GM18909 (cell line): ENCODE measurements at regions not wholly inside any gene's neighbourhood (a gene's known extent, or its start where the extent isn't known, plus 50 kb on each side); places are given as distances from the start of the nearest gene placed in this dataset.

Source experiments
- ATAC-seq: cut with Tn5 transposase; IDR thresholded peaks from one replicate; pipeline ENCODE4 v1.9.1; 2021; ENCODE audit warnings: mild to moderate bottlenecking; ENCODE audit not compliant: unreplicated experiment, poor library complexity

DNA sequence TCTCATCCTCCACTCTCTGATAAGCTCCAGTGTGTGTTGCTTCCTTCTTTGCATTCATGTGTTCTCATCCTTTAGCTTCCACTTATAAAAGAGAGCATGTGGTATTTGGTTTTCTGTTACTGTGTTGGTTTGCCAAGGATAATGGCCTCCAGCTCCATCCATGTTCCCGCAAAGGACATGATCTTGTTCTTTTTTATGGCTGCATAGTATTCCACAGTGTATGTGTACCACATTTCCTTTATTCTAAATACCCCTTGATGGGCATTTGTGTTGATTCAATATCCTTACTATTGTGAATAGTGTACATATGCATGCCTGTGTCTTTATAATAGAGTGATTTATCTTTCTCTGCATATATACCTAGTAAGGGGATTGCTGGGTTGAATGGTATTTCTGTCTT is 155.1 kb downstream of the DCK start:
- no peak for ATAC-seq

DNA sequence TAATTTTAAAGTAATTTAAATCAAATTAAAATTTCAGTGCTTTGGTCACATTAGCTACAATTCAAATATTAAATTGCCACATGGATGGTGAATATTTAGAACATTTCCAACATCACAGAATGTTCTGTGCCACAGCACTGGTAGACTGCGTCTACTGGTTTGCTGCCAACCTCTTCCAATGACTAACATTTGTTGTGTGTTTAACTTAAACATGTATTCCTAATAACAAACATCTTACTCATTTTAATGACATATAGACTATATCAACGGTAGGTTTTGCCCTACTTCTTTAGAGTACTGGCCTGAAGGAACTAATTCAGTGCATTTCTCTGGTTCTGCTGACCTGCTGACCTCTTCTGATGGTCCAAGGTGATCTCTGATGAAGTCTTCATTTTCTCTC is 157.6 kb downstream of the DCK start:
- no peak for ATAC-seq

GRCh38 chr4:71156616-71157015 is 163.2 kb downstream of the DCK start:
- ATAC-seq, result no peak

DNA sequence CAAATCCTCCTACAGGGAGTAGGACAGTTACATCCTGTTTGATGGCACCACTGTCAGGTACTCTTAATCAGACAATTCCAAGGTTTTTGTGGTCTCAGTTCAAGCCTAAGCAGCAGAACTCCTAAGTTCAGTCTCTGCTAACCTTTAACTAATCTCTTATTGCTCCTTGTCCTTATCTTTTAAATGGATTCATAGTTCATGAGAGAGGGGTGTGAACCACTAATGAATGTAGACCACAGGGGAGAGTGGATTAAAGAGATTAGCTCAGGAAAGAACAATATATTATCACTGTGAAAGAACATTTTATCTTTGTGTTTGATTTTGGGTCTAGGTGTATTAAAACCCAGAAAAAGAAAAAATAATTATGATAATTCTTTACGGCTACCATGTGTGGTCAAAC is 168.9 kb downstream of the DCK start:
- no peak for ATAC-seq

DNA sequence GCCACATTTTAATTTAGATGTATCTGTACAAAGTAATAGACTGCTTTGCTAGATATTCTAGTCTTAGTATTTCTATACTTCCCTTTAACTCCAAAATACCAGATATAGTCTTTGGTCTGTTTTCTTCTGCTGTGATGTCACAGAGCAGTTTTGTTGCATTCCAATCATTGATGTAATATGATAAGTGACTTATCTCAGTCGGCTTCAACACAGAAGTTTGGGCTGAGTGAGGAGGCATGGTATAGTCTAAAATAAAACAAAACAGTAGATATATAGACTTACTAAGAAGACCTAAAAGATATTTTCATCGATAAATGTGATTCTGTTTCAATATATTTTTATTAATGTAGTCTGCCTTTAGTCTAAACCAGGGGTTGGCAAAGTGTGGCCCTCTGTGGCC is 169.9 kb downstream of the DCK start:
- no peak for ATAC-seq

DNA sequence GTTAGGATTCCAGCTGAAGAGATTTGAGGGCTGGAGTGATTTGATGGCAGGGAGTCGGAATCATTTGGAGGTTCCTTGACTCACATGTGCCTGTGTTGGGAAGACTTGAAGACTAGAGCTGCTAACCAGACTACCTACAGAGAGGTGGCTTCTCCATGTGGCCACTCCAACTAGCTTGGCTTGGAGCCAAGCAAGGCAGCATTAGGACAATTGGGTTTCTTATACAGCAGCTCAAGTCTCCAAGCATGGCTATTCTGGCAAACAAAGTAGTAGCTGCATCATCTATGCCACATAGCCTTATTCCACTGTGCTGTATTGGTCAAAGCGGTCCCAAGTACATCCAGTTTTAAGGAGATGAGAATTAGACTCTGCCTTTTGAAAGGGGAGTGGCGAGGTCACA is 171.7 kb upstream of the SLC4A4 start:
- ATAC-seq, result no peak

GRCh38 chr4:71171592-71171991 is 167.2 kb upstream of the SLC4A4 start:
- ATAC-seq, result no peak

DNA sequence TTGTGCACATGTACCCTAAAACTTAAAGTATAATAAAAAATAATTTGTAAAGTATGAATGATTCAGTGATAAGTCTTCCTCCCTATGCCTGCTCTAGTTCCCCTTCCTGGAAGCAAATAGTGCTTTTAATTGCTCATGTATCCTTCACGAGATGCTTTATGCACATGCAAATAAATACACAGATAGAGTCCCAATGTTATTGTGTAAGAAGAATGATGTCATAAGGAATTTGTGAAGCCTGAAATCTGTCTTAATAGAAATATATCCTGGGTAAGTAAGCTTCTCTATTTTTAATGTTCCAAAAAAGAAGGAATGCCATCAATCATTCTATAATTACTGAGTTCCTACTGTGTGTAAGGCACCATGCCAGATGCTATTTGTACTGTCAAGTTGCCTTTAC is 157.5 kb upstream of the SLC4A4 start:
- no peak for ATAC-seq

GRCh38 chr4:71184195-71184781 is 154.5 kb upstream of the SLC4A4 start:
- ATAC-seq, result peak; percentile 64

- ATAC-seq, result no peak
Measured at GRCh38 chr4:71185037-71185436, 153.8 kb upstream of the SLC4A4 start.

DNA sequence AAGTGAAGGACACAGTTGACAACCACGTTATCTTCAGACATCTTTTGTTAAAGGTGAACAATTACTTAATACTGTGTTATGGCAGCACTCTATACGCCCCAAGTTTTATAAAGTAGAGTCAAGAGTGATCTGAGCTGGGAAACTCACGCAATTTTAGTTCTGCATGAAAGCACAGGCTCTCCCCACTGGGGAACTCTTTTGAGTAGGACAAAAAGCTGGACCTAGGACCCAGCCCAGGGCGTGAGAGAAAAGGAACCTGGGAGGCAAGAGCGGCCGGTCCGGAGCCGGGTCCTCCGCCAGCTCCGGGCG is 152.6 kb upstream of the SLC4A4 start:
- ATAC-seq, result no peak

- ATAC-seq, result peak; percentile 39
Measured at GRCh38 chr4:71186566-71187403, 152.0 kb upstream of the SLC4A4 start.

DNA sequence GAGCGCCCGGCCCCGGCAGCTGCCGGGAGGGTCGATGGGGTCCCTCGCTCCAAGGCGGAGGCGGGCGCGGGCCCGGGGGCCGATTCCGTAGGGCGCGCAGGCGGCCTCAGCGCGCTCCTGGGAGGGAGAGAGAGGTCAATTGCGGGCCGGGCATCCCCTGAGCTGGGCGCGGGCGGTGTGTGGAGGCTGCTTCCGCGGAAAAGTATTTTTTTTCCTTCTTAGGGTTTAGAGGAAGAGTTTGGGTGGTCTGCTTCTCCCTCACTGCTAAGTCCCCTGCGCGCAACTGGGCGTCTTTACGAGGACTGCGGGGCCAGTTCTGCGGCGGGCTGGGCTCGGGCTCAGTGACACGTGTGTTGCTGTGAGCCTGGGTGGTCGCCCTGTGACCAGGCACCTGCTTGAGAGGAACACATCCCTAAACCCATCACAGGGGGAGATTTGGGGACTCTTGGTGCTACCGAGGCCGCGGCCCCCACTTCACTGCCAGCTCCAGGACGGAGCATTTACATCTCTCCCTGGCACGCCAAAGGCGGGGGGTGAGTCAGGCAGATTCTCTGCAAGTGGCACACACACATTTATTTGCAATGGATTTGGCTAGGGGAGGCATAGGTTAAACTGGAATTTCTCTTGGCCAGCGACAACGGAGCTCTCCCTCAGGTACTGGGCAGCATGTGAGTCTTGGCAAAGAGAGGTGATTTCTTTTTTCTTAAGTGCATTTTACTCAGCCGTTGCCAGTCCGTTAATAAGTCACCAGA is 151.2 kb upstream of the SLC4A4 start:
- peak; percentile 35 for ATAC-seq

- no peak for ATAC-seq
Measured at GRCh38 chr4:71188156-71188640, 150.6 kb upstream of the SLC4A4 start.

DNA sequence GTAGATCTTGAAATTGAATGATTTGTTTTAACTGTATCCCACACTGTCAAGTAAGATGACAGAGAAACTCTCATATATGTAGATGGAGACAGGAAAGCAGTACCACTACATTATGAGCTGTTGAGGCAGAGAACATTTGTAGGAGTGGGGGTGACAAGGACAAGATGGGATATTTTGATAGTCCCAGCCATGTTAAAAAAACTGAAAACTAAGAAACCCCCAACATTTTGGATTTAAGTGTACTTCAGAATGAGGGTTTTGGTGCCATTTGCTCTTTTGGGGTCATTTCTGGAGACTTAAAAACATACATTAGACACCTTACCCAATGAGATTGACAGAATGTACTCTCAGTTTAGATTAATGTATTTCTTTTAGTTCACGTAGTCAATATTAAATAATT is 149.9 kb upstream of the SLC4A4 start:
- no peak for ATAC-seq

DNA sequence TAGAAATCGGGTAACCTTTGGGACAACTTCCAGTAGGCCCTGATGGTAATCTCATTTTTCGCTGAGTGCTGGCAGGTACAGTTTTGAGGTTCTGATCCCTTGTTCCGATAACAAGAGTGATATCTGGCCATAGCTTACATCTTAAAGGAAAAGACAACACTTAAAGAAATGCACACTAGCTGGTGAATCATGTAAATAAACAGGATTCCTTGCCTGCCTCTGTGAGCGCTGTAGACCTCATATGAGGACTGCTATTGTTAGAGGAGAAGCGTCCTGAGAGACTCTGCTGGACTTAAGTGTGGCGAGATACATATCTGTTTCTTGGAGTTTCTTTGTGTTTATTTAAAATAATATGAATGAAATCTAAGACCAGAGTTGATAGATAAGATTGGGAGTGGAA is 149.3 kb upstream of the SLC4A4 start:
- no peak for ATAC-seq

DNA sequence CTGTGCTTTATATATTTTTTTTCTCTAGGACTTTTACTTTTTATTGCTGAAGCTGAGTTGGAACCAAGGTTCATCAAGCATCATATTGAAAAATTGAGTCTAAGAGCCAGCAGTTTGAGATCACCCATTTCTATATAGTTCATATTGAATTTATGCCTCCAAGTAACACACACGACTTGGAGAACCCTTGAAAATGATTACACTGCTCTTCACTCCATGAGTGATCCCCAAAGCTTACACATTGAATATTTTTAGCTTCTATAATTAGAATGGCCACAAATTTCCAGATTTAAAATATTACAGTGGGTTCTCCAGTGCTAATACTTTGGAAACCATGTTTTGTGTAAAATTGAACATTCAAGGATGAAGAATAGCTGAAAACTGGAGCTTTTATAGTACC is 144.4 kb upstream of the SLC4A4 start:
- ATAC-seq, result no peak

- no peak for ATAC-seq
Measured at GRCh38 chr4:71195924-71196323, 142.9 kb upstream of the SLC4A4 start.

GRCh38 chr4:71198958-71199357 is 139.9 kb upstream of the SLC4A4 start:
- no peak for ATAC-seq

DNA sequence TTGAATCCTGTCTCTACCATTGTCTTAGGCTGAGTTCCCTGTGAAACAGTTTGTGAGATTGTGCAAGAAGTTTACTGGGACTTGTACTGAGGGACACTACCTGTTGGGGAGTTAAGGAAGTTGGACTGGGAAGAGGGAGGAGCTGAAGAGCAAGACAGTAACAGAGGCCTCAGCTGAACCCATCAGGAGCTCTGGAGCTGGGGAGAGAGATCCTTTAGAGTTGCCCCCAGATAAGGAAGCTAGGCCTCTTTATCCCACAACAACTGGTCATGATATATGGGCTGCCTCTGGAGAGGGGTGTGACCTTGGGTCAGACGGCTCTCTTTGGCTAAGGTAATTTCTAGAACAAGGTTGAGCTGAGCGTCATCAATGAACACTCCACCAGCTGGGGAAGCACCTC is 137.8 kb upstream of the SLC4A4 start:
- ATAC-seq, result no peak

DNA sequence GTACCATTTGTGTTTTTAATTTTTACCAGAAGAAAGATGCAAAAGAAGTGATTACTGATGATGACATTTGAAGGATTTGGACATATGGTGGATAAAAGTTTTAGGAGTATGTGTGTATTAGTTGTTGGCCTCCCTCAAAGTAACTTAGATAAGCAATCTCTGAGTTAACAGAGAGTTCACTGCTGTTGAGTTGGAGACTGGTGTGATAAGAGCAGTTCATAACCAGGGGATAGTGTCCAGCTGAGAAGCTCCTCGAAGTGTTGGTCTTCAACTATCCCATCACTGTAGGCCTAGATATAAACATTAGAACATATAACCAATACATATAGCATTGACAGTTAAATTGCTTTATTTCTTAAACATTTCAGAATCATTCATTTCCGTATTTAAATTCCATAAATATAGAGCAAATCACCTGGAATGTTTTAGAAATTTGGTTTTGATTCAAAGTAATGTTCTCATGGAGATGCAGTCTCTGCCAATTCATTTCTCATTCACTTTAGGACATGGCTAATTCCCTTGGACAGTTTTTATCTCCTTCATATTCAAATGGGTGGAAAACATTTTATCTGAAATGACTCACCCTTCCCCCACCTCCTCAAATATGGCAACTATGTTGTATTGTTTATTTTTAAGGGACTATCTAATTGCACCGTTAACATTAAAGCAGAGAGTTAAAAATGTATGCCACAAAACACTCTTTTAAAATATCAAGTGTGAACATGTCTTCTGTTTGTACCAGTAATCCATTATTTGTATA is 136.8 kb upstream of the SLC4A4 start:
- no peak for ATAC-seq
